AG09309 (cell line): ENCODE measurements at regions not wholly inside any gene's neighbourhood (a gene's known extent, or its start where the extent isn't known, plus 50 kb on each side); places are given as distances from the start of the nearest gene placed in this dataset.

Experiments used
- DNase-seq: peaks from one replicate; pipeline ENCODE4 v3.0.0-alpha.2; 2010; ENCODE audit warnings: low read depth
- H3K4me3 ChIP-seq: 2 replicates; pipeline ENCODE4 v1.5.1; 2011; ENCODE audit warnings: mild to moderate bottlenecking, low read depth, low read length, moderate library complexity; ENCODE audit not compliant: control insufficient read depth
- CTCF ChIP-seq: IDR thresholded peaks from 2 replicates; pipeline ENCODE4 v1.5.1; 2011; ENCODE audit warnings: mild to moderate bottlenecking, low read depth, low read length, inconsistent platforms; ENCODE audit not compliant: insufficient read depth, control insufficient read depth; ENCODE audit errors: missing control alignments

GRCh38 chr1:37156646-37157045, 122.3 kb upstream of the GRIK3 start:
- no peak for TF ChIP-seq CTCF
- no peak overlapping the region for H3K4me3 ChIP-seq
- no peak for DNase-seq

GRCh38 chr1:37157634-37158033, 123.3 kb upstream of the GRIK3 start:
- no peak overlapping the region for H3K4me3 ChIP-seq
- TF ChIP-seq CTCF = no peak
- DNase-seq = no peak

GRCh38 chr1:37158113-37158749, 123.9 kb upstream of the GRIK3 start:
- no peak for DNase-seq
- no peak for TF ChIP-seq CTCF
- H3K4me3 ChIP-seq = no peak overlapping the region

- TF ChIP-seq CTCF = no peak
- no peak overlapping the region for H3K4me3 ChIP-seq
- DNase-seq = no peak
These were observed 124.8 kb upstream of the GRIK3 start for GRCh38 chr1:37159102-37159501.

- H3K4me3 ChIP-seq = no peak overlapping the region
- no peak for TF ChIP-seq CTCF
- DNase-seq = no peak
These were observed 126.9 kb upstream of the GRIK3 start for GRCh38 chr1:37161171-37161570.

GRCh38 chr1:37162059-37162458, 127.7 kb upstream of the GRIK3 start:
- no peak overlapping the region for H3K4me3 ChIP-seq
- TF ChIP-seq CTCF = no peak
- DNase-seq = no peak

GRCh38 chr1:37166005-37166404, 131.7 kb upstream of the GRIK3 start:
- no peak overlapping the region for H3K4me3 ChIP-seq
- TF ChIP-seq CTCF = no peak
- no peak for DNase-seq
